ENCODE measurements at regions not wholly inside any gene's neighbourhood (a gene's known extent, or its start where the extent isn't known, plus 50 kb on each side); places are given as distances from the start of the nearest gene placed in this dataset.

DNA sequence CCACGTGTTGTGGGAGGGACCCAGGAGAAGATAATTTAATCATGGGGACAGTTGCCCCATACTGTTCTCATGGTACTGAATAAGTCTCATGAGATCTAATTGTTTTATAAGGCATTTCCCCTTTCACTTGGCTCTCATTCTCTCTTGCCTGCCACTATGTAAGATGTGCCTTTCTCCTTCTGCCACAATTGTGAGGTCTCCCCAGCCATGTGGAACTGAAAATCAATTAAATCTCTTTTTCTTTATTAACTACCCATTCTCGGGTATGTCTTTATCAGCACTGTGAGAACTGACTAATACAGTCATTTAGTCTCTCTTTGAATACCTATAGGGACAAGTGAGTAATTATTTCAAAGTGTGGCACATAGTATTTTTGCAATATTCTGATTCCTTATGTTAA, 269.2 kb upstream of the SMARCA2 start (continued):
- TF ChIP-seq RXRA (IDR thresholded peaks at IDR 0.05; ENCODE audit: borderline replicate concordance, low read depth) (no peak), FOXM1 (IDR thresholded peaks at IDR 0.05; ENCODE audit: low read depth) (no peak), CHD2 (IDR thresholded peaks at IDR 0.05; ENCODE audit: low read length, partially characterized antibody) (no peak), GABPA (IDR thresholded peaks at IDR 0.05; ENCODE audit: low read depth) (no peak), POLR2AphosphoS5 (IDR thresholded peaks at IDR 0.05; ENCODE audit: low read depth, low read length) (no peak), EZH2phosphoT487 (IDR thresholded peaks at IDR 0.05; ENCODE audit: borderline replicate concordance, low read depth) (no peak), MEF2A (IDR thresholded peaks at IDR 0.05; ENCODE audit: borderline replicate concordance, low read depth) (no peak), RFX5 (IDR thresholded peaks at IDR 0.05; ENCODE audit: low read length) (no peak), NFIC (IDR thresholded peaks at IDR 0.05; ENCODE audit: borderline replicate concordance) (no peak), TEAD4 (IDR thresholded peaks at IDR 0.05; ENCODE audit: borderline replicate concordance, insufficient read depth) (no peak)
- TF ChIP-seq, protein P1, sequence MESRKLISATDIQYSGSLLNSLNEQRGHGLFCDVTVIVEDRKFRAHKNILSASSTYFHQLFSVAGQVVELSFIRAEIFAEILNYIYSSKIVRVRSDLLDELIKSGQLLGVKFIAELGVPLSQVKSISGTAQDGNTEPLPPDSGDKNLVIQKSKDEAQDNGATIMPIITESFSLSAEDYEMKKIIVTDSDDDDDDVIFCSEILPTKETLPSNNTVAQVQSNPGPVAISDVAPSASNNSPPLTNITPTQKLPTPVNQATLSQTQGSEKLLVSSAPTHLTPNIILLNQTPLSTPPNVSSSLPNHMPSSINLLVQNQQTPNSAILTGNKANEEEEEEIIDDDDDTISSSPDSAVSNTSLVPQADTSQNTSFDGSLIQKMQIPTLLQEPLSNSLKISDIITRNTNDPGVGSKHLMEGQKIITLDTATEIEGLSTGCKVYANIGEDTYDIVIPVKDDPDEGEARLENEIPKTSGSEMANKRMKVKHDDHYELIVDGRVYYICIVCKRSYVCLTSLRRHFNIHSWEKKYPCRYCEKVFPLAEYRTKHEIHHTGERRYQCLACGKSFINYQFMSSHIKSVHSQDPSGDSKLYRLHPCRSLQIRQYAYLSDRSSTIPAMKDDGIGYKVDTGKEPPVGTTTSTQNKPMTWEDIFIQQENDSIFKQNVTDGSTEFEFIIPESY (IDR thresholded peaks at IDR 0.05; ENCODE audit: borderline replicate concordance, low read depth) = no peak
- TF ChIP-seq, protein P2, sequence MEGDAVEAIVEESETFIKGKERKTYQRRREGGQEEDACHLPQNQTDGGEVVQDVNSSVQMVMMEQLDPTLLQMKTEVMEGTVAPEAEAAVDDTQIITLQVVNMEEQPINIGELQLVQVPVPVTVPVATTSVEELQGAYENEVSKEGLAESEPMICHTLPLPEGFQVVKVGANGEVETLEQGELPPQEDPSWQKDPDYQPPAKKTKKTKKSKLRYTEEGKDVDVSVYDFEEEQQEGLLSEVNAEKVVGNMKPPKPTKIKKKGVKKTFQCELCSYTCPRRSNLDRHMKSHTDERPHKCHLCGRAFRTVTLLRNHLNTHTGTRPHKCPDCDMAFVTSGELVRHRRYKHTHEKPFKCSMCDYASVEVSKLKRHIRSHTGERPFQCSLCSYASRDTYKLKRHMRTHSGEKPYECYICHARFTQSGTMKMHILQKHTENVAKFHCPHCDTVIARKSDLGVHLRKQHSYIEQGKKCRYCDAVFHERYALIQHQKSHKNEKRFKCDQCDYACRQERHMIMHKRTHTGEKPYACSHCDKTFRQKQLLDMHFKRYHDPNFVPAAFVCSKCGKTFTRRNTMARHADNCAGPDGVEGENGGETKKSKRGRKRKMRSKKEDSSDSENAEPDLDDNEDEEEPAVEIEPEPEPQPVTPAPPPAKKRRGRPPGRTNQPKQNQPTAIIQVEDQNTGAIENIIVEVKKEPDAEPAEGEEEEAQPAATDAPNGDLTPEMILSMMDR (IDR thresholded peaks at IDR 0.05) = no peak

DNA sequence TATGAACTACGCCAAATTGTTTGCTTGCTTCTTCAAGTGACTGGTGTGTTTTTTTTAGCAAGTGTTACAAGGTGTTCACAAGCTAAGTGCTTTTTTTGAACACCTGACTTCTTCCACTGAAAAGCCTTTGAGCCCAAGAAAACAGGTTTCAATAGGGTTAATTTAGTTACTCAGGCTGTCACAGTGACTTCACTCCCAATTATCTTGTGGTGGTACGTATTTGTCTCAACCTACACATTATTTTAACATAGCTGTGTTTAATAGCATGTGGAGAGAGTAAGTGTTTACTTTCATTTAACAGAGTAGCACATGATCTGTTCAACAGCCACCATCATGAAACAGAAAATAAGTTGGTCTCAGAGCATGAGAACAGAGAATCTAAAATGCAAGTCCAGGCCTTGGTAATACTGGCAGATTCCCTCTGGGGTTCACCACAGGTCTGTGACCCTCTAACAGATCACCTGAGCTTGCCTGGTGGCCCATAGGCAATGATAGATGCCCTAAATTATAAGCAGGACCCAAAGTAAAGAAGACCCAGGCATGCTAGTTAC, 267.7 kb upstream of the SMARCA2 start:
- Histone ChIP-seq H3K36me3 (replicated peaks in 1 of 2; ENCODE audit: control insufficient read depth in 1 of 2, insufficient read depth in 2 of 2, low read length in 1 of 2) (no peaks in the 10 kb centered on the region), H3K9me3 (no peaks in the 10 kb centered on the region), H3K4me3 (ENCODE audit: low read depth in 2 of 2, low read length in 1 of 2) (no peak overlapping the region), H3F3A (replicated peaks; ENCODE audit: insufficient read depth) (no peaks in the 10 kb centered on the region), H4K20me1 (ENCODE audit: insufficient read depth) (no peaks in the 10 kb centered on the region), H2AFZ (ENCODE audit: low read depth) (no peak overlapping the region), H3K4me1 (ENCODE audit: control insufficient read depth in 1 of 2, insufficient read depth in 2 of 2, low read depth in 1 of 2, low read length in 1 of 2) (no peaks in the 10 kb centered on the region), H3K9ac (no peak overlapping the region), H3K4me2 (no peak overlapping the region), H3K79me2 (ENCODE audit: insufficient read depth) (no peaks in the 10 kb centered on the region), H3K9me2 (no peaks in the 10 kb centered on the region), H3K27ac (ENCODE audit: low read depth in 2 of 2, low read length in 1 of 2) (no peak overlapping the region), H3K27me3 (ENCODE audit: insufficient read depth) (no peaks in the 10 kb centered on the region)
- no peak for DNase-seq
- TF ChIP-seq FOXJ3 (CRISPR knock-in tag; IDR thresholded peaks at IDR 0.05) (no peak), MXI1 (IDR thresholded peaks at IDR 0.05; ENCODE audit: low read depth, low read length) (no peak), MEF2A (IDR thresholded peaks at IDR 0.05; ENCODE audit: borderline replicate concordance, low read depth) (no peak), GABPA (IDR thresholded peaks at IDR 0.05; ENCODE audit: low read depth) (no peak), NRF1 (IDR thresholded peaks at IDR 0.05; ENCODE audit: low read depth, low read length) (no peak), TCF12 (IDR thresholded peaks at IDR 0.05) (no peak), RFX5 (IDR thresholded peaks at IDR 0.05; ENCODE audit: low read length) (no peak), EZH2phosphoT487 (IDR thresholded peaks at IDR 0.05; ENCODE audit: borderline replicate concordance, low read depth) (no peak), ELF1 (IDR thresholded peaks at IDR 0.05) (no peak)
- TF ChIP-seq, protein P3, sequence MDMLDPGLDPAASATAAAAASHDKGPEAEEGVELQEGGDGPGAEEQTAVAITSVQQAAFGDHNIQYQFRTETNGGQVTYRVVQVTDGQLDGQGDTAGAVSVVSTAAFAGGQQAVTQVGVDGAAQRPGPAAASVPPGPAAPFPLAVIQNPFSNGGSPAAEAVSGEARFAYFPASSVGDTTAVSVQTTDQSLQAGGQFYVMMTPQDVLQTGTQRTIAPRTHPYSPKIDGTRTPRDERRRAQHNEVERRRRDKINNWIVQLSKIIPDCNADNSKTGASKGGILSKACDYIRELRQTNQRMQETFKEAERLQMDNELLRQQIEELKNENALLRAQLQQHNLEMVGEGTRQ (IDR thresholded peaks at IDR 0.05; ENCODE audit: borderline replicate concordance, low read depth, low read length) = no peak
- TF ChIP-seq, protein P4, sequence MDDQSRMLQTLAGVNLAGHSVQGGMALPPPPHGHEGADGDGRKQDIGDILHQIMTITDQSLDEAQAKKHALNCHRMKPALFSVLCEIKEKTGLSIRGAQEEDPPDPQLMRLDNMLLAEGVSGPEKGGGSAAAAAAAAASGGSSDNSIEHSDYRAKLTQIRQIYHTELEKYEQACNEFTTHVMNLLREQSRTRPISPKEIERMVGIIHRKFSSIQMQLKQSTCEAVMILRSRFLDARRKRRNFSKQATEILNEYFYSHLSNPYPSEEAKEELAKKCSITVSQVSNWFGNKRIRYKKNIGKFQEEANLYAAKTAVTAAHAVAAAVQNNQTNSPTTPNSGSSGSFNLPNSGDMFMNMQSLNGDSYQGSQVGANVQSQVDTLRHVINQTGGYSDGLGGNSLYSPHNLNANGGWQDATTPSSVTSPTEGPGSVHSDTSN (IDR thresholded peaks at IDR 0.05) = no peak
- TF ChIP-seq, protein P5, sequence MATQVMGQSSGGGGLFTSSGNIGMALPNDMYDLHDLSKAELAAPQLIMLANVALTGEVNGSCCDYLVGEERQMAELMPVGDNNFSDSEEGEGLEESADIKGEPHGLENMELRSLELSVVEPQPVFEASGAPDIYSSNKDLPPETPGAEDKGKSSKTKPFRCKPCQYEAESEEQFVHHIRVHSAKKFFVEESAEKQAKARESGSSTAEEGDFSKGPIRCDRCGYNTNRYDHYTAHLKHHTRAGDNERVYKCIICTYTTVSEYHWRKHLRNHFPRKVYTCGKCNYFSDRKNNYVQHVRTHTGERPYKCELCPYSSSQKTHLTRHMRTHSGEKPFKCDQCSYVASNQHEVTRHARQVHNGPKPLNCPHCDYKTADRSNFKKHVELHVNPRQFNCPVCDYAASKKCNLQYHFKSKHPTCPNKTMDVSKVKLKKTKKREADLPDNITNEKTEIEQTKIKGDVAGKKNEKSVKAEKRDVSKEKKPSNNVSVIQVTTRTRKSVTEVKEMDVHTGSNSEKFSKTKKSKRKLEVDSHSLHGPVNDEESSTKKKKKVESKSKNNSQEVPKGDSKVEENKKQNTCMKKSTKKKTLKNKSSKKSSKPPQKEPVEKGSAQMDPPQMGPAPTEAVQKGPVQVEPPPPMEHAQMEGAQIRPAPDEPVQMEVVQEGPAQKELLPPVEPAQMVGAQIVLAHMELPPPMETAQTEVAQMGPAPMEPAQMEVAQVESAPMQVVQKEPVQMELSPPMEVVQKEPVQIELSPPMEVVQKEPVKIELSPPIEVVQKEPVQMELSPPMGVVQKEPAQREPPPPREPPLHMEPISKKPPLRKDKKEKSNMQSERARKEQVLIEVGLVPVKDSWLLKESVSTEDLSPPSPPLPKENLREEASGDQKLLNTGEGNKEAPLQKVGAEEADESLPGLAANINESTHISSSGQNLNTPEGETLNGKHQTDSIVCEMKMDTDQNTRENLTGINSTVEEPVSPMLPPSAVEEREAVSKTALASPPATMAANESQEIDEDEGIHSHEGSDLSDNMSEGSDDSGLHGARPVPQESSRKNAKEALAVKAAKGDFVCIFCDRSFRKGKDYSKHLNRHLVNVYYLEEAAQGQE (IDR thresholded peaks at IDR 0.05; ENCODE audit: low read depth, low read length) = no peak
- CTCF ChIA-PET = interaction anchor here (1.2 kb wide), 1 partner anchor 14 kb away, joined by 3 read pairs; no protein-coding TSS in a partner anchor
- POLR2A ChIA-PET = no interaction called here
- WGBS (ENCODE audit: low lambda C conversion rate) = 32% methylated on average over 2 of the region's 2 CpGs
